ENCODE measurements at regions not wholly inside any gene's neighbourhood (a gene's known extent, or its start where the extent isn't known, plus 50 kb on each side); places are given as distances from the start of the nearest gene placed in this dataset.
A peak's percentile ranks its signal among the peaks of the same experiment; 100 is the strongest.
"Not testable (repeated sequence)": the region's sequence is repeated elsewhere in the genome, so short reads cannot be mapped to it uniquely, and the experiment has no call there.

DNA sequence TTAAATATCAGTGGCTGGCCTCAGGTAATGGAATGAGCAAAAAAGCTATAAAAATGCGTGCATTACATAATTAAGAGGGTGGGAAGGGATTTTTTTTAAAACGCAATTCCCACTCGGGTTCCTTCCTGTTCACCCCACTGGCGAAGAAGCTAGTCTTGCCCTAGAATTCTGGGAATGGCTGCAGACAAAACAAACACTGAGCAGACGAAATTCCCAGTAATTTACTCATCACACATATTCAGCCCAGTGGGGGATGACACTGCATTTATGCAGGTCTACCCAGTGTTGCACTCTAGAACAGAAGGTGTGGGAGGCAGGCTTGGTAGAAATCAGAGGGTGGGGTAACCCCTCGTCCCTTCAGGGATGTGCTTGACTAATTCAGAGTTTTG lies 2695.0 kb upstream of the DEFB115 start:
- peak; percentile 71 for DNase-seq (ENCODE audit: low read depth, low spot score)

DNA sequence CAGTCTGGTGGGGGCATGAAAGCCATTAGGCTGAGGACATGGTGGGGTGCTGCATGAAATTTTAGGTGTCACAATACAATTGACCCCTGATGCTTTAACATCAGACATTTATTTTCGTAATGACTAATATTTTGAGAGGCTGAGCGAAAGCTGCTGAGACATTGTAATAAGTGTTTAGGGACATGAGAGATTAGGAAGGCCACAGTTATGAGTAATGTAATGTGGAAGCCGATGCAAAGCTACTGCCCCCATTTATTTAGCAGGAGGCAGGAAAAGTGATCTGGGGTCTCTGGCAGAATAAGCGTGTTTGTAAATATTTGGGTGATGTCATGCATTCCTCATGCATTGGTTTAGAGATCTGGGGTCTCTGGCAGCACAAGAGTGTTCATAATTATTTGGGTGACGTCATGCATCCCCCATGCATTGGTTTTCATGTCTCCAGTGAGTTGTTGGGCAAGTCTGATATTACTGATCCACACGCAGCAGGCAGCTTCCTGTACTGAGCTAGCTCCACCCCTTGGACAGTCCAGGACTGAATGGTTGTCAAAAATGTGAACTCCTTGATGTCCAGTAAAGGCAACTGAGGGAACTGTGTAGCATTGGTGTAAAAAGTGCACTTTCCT lies 2694.5 kb upstream of the DEFB115 start:
- DNase-seq (ENCODE audit: low read depth, low spot score) = peak; percentile 75

DNA sequence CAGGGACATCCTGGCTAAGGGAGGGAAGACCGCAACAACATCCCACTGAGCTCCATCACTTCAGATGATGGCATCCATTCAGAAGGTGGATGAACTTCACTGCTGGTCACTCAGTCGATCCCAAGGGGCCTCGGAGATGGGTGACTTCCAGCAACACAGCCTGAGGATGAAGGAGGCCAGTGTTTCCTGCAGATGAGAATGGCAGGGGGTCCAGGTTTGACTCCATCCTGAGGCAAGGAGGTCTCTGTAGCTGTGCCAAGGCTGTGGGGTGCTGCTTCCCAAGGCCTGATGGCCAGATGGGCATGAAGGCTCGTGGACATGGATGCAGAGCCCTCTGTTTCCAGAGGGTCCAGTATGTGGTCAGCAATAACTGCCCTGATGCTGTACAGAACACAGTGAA lies 2693.4 kb upstream of the DEFB115 start:
- DNase-seq (ENCODE audit: low read depth, low spot score) = not testable (repeated sequence)

DNA sequence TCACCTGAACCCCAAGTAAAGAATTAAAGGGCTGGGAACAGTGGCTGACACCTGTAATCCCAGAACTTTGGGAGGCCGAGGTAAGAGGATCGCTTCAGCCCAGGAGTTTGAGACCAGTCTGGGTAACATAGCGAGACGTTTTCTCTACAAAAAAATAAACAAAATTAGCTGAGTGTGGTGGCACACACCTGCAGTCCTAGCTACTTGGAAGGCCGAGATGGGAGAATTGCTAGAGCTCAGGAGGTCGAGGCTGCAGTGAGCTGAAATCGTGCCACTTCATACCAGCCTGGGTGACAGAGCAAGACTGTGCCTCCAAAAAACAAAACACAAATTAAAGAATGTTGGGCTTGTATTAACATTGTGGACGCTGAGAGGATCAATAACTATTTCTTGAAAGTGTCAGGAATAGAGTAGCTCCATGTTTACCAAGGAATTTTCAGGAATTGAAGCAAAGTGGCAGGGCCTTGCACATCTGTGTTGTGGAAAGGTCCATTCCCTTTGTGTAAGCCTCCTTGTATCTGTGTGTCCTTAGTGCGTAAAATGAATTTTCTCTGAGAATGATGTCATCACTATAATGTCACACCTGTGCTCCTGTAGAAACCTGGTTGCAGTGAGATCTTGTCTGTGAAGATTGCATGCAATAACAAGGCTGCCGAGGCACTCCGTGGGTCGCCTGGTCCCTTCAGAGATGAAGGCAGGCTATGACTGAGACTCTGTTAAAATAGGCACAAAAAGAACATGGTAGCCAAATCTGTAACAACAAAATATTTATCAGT lies 2692.6 kb upstream of the DEFB115 start:
- not testable (repeated sequence) for DNase-seq (ENCODE audit: low read depth, low spot score)

DNA sequence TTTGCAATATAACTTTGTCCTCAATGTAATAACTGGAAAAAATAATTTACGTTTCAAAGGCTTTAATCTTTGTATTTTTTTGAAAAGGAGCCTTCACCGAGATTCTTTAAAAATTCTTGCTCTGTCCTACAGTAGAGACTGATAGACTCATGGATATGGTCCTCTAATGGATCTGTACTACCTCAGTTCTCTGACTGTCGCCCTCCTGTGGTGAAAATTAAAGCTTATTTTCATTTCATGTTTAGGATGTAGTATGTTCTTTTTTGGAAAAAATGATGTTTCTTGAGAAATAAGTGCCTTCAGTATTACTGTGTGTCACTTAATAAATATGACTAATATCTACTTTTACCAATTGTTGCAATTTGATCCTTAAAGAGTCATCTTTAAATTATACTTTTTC lies 2681.5 kb upstream of the DEFB115 start:
- DNase-seq (ENCODE audit: low read depth, low spot score) = not testable (repeated sequence)

DNA sequence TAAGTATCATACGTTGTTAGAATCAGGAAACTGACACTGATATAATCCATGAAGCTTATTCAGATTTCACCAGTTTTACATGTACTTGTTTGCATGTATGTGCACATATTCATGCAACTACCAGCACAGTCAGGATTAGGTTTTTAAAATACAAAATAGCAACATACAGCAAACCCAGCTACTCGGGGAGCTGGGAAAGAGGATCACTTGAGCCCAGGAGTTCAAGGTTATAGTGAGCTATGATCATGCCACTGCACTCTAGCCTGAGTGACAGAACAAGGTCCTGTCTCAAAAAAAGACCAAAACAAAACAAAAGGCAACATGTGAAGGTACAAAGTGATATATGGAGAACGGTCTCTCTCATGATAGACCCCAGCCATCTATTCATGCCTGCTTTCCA lies 2665.8 kb upstream of the DEFB115 start:
- not testable (repeated sequence) for DNase-seq (ENCODE audit: low read depth, low spot score)

DNA sequence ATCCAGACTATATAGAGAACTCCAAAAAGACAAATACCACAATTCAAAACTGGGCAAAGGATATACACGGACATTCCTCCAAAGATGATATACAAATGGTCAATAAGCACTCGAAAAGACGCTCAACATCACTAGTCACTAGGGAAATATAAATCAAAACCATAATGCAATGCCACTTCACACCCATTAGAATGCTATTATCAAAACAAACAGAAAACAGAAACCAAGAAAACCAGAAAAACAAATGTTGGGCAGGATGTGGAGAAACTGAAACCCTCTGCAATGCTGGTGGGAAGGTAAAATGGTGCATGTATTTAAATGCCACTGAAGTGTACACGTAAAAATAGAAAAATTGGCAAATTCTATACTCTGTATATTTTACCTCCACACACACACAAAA lies 2664.1 kb upstream of the DEFB115 start:
- not testable (repeated sequence) for DNase-seq (ENCODE audit: low read depth, low spot score)

DNA sequence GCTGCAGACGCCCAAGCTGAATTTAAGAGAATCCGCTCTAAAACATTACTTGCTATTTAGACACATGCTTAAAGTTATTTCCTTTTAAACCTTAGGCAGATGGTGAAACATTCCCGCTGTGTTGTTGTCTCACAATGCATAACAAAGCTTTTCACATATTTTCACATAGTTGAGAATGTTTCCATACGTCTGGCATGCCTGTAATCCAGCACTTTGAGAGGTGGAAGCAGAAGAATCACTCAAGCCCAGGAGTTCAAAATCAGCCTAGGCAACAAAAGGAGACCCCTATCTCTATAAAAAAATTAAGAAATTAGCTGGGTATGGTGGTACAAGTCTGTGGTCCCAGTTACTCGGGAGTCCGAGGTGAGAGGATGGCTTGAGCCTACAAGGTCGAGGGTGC lies 2663.0 kb upstream of the DEFB115 start:
- DNase-seq (ENCODE audit: low read depth, low spot score) = not testable (repeated sequence)

DNA sequence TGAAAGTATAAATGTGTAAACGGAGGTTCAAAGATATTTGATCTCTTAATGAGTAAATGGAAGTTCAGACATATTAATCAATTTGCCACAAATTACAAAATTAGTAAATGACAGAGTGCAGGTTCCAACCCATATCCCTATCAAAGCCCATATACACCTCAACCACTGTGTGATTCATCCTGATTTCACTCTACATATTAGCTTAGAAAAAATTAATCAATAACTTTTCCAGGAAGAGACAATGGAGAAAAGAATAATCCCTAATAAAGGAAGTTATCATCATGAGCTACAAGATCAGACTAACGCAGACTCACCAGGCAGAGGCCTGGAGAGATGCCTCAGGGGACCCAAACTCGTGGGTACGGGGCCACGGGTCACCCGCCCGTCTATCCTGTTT lies 2655.5 kb upstream of the DEFB115 start:
- DNase-seq (ENCODE audit: low read depth, low spot score) = not testable (repeated sequence)

DNA sequence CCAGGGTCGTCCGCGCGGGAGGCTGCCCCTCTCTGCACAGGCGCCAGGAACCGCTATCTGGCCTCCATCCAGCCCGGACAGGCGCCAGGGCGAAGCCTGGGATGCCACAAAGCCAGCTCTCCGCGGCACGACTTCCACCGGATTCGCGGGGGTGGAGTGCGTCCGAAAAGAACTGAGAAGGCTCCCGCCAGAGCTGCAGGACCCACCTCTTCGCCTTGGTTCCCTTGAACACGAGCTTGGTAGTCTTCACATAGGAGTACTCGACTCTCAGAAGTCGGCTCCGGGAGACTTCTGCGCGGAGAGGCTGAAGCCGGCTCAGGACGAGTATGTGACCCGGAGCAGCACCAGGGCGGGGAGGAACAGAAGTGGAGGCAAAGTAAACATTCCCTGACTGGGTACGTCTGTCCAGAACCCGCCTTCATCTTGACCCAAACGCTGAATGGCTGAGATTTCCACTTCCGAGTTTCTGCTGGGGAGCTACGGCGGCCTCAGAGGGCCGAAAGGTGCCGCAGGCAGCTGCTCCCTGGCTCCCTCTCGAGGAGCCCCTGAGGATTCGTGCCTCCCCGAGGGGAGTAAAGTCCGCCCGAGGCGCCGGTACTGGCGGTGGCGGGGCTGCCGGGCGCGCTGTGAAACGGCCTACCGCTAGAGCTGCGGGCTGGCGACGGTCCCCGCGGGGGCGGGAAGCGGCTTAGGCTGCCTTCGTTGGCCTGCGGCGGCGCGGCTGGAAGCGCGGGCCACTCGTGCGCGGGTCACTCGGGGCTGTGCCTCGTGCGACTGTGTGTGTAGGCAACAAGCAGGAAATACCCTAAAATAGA lies 2654.9 kb upstream of the DEFB115 start:
- peak; percentile 94 for DNase-seq (ENCODE audit: low read depth, low spot score)

DNA sequence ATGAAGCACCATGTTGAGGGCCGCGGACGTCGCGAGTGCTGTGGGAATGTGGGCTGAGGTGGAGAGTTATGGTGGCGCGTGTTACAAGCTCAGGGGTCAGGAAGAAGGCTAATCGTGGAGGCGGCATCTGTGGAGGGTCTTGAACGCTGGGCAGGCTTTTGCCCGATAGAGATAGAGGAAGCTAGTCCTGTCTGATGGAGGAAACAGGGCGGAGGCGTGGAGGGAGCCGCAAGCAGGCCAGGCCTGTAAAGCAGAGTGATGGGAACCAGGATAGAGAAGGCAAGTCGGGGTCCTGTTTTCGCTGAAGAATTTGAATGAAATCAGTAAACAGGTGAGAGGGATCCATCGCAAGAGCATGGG lies 2654.3 kb upstream of the DEFB115 start:
- not testable (repeated sequence) for DNase-seq (ENCODE audit: low read depth, low spot score)

DNA sequence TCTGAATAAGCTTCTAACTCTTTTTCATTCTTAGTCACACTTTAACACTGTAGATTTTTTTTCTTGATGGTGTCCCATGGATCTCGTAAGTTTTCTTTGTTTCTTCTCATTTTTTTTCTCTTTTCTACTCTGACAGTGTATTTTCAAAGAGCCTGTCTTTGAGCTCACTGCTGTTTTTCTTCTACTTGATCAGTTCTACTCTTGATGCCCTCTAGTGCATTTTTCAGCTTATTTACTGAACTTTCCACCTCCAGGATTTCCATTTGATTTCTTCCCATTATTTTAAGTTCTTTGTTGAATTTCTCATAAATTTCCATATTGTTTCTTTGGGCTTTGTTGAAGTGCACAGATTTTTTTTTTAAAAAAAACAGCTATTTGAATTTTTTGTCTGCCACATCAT lies 2641.1 kb upstream of the DEFB115 start:
- no peak for DNase-seq (ENCODE audit: low read depth, low spot score)

DNA sequence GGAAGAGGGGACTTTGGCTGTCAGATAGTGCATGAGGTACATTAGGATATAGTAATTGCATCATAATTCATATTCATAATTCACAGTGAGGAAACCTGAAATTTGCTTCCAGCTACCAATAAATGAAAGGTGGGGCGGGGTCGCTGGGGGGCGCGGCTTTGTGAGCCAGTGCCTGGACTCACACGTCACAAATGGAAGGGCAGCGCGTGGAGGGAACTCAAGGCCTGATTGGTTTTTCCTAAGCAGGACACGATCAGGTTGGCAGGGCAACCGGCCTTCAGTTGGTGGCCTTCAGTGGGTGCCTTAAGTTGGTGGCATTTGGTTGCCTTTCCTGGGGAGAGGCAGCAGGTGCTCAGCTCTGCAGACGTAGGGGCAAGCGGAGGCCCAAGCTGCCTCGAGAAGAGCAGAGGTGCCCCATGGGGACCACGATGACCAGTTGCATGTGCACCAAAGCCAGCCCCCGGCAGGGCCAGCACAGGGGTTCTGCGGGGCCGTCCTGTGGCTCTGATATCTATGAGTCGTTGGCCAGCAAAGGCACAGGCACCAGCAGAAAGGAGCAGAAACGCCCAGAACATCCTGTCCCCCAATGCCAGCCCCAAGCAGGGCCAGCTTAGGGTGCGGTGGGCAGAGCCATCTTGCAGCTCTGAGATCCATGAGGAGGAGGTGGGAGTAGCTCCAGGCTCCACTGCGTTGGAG lies 2637.4 kb upstream of the DEFB115 start:
- not testable (repeated sequence) for DNase-seq (ENCODE audit: low read depth, low spot score)

DNA sequence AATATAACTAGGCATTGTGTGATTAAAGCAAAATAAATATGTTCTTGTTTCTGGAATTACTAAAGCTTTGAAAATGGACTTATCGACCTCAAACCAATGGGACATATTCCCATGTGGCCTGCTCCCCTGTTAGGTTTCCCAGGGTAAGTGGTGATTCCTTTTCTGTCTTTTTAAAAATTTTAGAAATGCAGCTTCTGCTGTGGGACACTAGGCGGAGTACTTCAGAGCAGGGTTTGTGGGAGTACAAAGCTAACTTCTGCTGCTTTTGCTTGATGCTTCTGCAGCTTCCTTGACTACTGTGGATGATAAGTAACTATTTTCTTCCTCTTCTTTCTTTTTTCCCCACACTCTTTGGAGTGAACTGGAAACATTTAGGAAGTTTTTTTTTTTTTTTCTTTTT lies 2632.4 kb upstream of the DEFB115 start:
- not testable (repeated sequence) for DNase-seq (ENCODE audit: low read depth, low spot score)

DNA sequence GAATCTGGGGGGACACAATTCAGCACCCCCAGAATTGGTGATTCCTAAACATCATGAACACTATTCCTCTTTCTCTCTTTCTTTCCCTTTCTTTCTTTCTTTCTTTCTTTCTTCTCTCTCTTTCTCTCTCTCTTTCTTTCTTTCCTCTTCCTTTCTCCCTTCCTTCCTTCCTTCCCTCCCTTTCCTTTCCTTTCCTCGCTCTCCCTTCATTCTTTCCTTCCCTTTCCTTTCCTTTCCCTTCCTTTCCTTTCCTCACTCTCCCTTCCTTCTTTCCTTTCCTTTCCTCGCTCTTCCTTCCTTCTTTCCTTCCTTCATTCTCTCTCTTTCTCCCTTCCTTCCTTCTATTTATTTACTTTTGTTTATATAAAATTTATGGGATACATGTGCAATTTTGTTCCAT lies 2616.6 kb upstream of the DEFB115 start:
- not testable (repeated sequence) for DNase-seq (ENCODE audit: low read depth, low spot score)
